Effector memory CD4-positive, alpha-beta T cell (primary cell): ENCODE measurements at regions not wholly inside any gene's neighbourhood (a gene's known extent, or its start where the extent isn't known, plus 50 kb on each side); places are given as distances from the start of the nearest gene placed in this dataset.

ENCODE experiments used
- DNase-seq, 3 donors: peaks; one replicate each; pipeline ENCODE4 v3.0.0-alpha.2; 2020
- H3K27ac ChIP-seq: 2 replicates; pipeline ENCODE4 v1.7.0; 2013; ENCODE audit warnings: mild to moderate bottlenecking, low read length, moderate library complexity; ENCODE audit not compliant: insufficient read depth, poor library complexity, severe bottlenecking
- H3K27me3 ChIP-seq: replicated peaks from 2 replicates; pipeline ENCODE4 v1.7.0; 2013; ENCODE audit warnings: mild to moderate bottlenecking, low read length; ENCODE audit not compliant: insufficient read depth, control insufficient read depth, poor library complexity, severe bottlenecking
- H3K36me3 ChIP-seq: 2 replicates; pipeline ENCODE4 v1.7.0; 2013; ENCODE audit warnings: mild to moderate bottlenecking, low read length, moderate library complexity; ENCODE audit not compliant: control insufficient read depth, insufficient read depth
- H3K4me1 ChIP-seq: 2 replicates; pipeline ENCODE4 v1.7.0; 2013; ENCODE audit warnings: low read length, mild to moderate bottlenecking; ENCODE audit not compliant: control insufficient read depth, insufficient read depth, poor library complexity, severe bottlenecking
- H3K4me3 ChIP-seq: 2 replicates; pipeline ENCODE4 v1.7.0; 2013; ENCODE audit warnings: low read length, low read depth, mild to moderate bottlenecking; ENCODE audit not compliant: insufficient read depth, poor library complexity, severe bottlenecking
- H3K9me3 ChIP-seq: 2 replicates; pipeline ENCODE4 v1.7.0; 2013; ENCODE audit warnings: mild to moderate bottlenecking, low read length, moderate library complexity; ENCODE audit not compliant: control insufficient read depth

DNA sequence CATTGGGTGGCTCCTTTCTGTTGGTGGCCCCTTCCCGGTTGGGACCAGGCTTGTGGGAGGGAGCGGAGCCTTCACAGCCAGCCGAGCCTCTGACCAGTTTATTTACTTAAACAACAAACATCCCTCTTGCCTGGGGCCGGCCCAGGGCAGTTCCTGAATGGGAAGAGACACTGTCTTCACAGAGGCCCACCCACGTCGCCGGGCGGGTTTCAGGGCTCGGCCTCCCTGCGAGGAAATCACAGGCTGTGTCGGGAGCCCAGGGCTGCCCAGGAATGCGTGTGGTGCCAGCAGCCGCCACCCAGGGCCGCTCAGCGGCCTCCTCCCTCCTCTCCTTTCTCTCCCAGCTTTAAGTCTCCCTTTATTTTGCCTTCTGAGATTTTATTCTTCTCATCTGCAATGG lies 132.5 kb downstream of the HSD17B3 start:
- Histone ChIP-seq H3K36me3 (no peaks in the 10 kb centered on the region), H3K4me3 (no peak overlapping the region), H3K27ac (no peak overlapping the region), H3K4me1 (no peaks in the 10 kb centered on the region), H3K27me3 (no peaks in the 10 kb centered on the region), H3K9me3 (no peaks in the 10 kb centered on the region)
- DNase-seq = no peak

DNA sequence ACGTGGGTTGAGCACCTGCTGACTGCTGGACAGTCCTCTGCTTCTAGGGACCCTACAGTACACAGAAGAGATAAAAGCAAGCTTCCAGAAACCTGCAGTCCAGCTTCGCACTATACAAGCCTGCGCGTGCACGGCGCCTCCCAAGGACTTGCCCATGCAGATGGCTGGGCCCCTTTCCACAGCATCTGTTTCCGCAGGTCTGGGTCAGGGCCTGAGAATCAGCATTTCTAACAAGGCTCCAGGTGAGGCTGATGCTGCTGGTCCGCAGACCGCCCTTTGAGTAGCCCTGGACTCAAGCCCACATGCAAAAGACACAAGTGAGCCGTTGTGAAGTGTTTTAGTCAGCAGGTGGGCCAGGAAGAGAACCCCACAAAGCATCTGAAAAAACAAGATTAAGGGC lies 133.1 kb downstream of the HSD17B3 start:
- Histone ChIP-seq H3K27me3 (no peaks in the 10 kb centered on the region), H3K4me3 (no peak overlapping the region), H3K36me3 (no peaks in the 10 kb centered on the region), H3K4me1 (no peaks in the 10 kb centered on the region), H3K27ac (no peak overlapping the region), H3K9me3 (no peaks in the 10 kb centered on the region)
- no peak for DNase-seq

DNA sequence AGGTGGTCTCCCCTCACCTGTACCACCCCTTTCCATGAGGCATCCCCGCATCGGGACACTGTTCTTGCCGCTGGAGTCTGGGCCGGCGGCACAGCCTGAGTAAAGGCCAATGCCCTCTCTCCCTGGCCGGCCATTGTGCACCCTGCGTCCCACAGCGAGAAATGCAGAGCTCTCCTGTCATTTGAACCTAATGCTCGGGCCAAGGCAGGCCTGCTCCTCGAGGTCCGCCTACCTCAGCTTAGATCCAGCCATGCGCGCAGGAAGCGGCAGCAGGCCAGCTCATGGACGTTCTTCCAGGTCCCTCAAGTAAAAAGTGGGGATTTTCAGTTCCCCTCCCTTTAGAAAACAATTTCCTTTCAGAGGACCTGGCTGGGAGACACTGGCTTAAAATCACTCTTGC lies 135.0 kb downstream of the HSD17B3 start:
- no peaks in the 10 kb centered on the region for H3K27me3 ChIP-seq

DNA sequence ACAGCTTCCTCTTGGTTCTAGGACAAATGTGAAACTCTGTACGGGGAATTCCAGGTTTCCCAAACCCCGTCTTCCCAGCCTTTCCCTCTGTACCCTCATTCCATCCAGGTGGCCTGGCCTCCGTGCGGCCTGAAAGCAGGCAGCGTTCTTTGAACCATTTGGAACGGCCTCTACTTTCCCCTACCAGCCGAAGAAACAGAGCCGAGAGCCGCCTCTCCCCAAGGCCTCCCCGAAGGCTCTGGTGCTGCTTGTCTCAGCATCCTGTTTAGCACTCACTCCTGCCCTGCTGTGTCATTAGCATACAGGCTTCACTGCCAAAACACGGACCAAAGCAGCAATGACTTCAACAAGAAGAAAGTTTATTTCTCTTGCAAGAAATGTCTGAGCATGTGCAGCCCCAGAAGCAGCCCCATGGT lies 137.7 kb downstream of the HSD17B3 start:
- DNase-seq = no peak
- Histone ChIP-seq H3K9me3 (no peaks in the 10 kb centered on the region), H3K27ac (no peak overlapping the region), H3K27me3 (no peaks in the 10 kb centered on the region), H3K4me3 (no peak overlapping the region), H3K4me1 (no peaks in the 10 kb centered on the region), H3K36me3 (no peaks in the 10 kb centered on the region)

More for the DNA sequence above, 135.0 kb downstream of the HSD17B3 start:
- DNase-seq = no peak
- Histone ChIP-seq H3K4me1 (no peaks in the 10 kb centered on the region), H3K9me3 (no peaks in the 10 kb centered on the region), H3K4me3 (no peak overlapping the region), H3K27ac (no peak overlapping the region), H3K36me3 (no peaks in the 10 kb centered on the region)

DNA sequence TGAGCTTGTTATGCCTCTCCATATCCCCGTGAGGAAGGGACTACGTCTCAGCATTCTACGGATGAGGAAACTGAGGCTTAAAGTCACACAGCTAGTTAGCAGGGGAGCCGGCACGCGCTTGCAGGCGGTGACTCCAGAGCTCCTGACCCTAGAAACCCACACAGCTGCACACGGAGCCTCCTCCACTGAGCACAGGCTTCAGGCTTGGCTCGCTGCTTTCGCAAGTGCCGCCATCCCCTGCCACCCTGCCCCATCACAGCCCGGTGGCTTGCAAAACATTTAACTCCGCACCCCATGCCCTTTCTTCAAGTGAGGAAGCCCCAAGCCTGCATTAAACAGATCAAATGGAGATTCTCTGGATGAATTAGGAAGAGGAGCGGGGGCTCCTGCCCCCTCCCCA lies 138.3 kb downstream of the HSD17B3 start:
- no peaks in the 10 kb centered on the region for H3K4me1 ChIP-seq
- H3K4me3 ChIP-seq = no peak overlapping the region
- no peak overlapping the region for H3K27ac ChIP-seq
- no peaks in the 10 kb centered on the region for H3K9me3 ChIP-seq
- no peak for DNase-seq
- no peaks in the 10 kb centered on the region for H3K36me3 ChIP-seq
- no peaks in the 10 kb centered on the region for H3K27me3 ChIP-seq

DNA sequence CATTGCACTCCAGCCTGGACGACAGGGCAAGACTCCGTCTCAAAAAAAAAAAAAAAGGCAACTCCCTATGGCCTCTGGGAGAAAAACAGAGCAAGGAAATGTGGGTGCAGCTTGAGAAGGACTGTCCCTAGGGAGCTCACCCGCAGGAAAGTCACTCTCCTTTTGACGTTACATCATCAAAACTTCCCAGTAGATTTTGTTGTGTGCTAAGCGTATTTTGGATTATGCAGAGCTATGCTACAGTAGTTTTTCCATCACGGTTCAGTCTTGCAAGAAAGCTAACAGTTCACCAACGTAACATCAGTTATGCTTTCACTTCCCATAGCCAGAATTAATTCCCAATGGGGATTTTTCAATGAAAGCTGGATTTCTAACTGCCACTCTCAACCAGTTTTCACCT lies 138.8 kb downstream of the HSD17B3 start:
- no peak overlapping the region for H3K27ac ChIP-seq
- no peaks in the 10 kb centered on the region for H3K4me1 ChIP-seq
- H3K4me3 ChIP-seq = no peak overlapping the region
- no peaks in the 10 kb centered on the region for H3K36me3 ChIP-seq
- H3K27me3 ChIP-seq = no peaks in the 10 kb centered on the region
- no peak for DNase-seq
- no peaks in the 10 kb centered on the region for H3K9me3 ChIP-seq

DNA sequence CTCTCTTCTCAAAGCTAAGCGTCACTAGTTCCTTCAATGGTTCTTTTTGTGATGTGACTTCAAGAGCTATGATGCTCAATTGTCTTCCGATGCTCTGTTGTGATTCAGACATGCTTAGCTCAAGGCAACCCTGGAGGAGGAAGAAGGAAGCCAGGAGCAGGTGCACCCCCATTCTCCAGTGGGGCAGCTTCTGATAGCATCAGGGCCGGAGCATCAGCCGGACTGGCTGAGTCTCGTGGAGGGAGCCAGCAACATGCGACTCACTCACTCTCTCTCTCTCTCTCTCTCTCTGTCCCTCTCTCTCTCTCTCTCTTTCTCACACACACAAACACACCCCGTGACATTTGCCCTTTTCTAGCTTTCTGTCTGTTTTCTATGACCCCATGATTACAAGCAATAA lies 140.2 kb downstream of the HSD17B3 start:
- H3K36me3 ChIP-seq = no peaks in the 10 kb centered on the region
- H3K27me3 ChIP-seq = no peaks in the 10 kb centered on the region
- no peak overlapping the region for H3K4me3 ChIP-seq
- DNase-seq = no peak
- H3K27ac ChIP-seq = no peak overlapping the region
- H3K9me3 ChIP-seq = no peaks in the 10 kb centered on the region
- no peaks in the 10 kb centered on the region for H3K4me1 ChIP-seq

DNA sequence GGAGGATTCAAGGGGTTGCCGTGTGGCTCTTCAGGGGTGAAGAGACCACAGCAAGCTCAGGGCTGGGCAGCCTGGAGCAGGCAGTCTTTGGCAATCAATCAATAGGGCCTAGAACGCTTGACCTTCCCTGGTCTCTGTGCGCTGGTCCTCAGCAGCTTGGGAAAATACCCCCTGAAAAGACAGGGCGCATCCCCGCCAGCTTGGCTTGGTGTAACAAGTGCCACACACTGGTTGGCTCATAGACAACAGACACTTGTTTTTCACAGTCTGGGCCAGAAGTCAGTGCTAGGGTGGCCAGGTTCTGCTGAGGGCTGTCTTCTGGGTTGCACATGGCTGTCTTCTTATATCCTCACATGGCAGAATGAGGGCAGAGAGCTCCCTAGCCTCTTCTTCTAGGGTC lies 141.1 kb downstream of the HSD17B3 start:
- Histone ChIP-seq H3K9me3 (no peaks in the 10 kb centered on the region), H3K4me1 (no peaks in the 10 kb centered on the region), H3K36me3 (no peaks in the 10 kb centered on the region), H3K4me3 (no peak overlapping the region), H3K27ac (no peak overlapping the region), H3K27me3 (no peaks in the 10 kb centered on the region)
- DNase-seq = no peak

DNA sequence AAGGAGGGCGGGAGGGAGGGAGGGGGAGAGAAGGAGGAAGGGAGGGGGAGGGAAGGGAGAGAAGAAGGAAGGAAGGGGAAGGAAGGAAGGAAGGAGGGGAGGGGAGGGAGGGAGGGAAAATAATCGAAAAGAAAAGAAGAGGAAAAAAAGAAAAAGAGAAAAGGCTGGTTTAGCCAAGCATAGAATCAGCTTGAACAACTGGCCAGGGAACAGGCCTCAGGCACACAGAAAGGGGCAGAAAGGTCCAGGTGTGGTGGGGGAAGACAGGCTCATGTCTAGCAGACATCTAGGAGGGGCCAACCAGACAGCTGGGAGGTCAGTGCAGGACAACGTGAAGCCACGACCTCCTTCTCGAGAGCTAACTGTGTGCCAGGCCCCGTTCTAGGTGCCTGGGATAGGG lies 141.8 kb downstream of the HSD17B3 start:
- Histone ChIP-seq H3K27ac (no peak overlapping the region), H3K27me3 (no peaks in the 10 kb centered on the region), H3K9me3 (no peaks in the 10 kb centered on the region), H3K4me1 (no peaks in the 10 kb centered on the region), H3K4me3 (no peak overlapping the region), H3K36me3 (no peaks in the 10 kb centered on the region)
- no peak for DNase-seq

DNA sequence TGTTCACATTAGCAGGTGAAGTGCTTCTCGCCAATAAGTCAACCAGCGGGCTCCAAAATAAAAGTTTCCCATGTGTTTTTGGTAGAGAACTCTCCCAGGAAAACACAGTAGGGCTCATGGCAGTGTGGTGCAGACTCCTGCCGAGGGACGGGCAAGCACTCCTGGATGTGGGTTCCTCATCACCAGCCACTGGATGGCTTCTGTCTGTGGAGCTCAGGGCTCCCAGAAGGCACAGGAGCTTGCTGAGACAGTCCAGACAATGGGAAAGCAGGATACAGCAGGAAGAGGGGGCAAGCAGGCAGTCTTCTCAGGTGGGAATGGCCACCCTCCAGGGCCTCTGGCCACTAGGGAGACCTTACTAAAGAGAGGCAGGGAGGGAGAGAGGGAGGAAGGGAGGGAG lies 142.4 kb downstream of the HSD17B3 start:
- Histone ChIP-seq H3K4me1 (no peaks in the 10 kb centered on the region), H3K9me3 (no peaks in the 10 kb centered on the region), H3K27ac (no peak overlapping the region), H3K4me3 (no peak overlapping the region), H3K36me3 (no peaks in the 10 kb centered on the region), H3K27me3 (no peaks in the 10 kb centered on the region)
- DNase-seq = no peak
